ENCODE measurements at regions not wholly inside any gene's neighbourhood (a gene's known extent, or its start where the extent isn't known, plus 50 kb on each side); places are given as distances from the start of the nearest gene placed in this dataset.

DNA sequence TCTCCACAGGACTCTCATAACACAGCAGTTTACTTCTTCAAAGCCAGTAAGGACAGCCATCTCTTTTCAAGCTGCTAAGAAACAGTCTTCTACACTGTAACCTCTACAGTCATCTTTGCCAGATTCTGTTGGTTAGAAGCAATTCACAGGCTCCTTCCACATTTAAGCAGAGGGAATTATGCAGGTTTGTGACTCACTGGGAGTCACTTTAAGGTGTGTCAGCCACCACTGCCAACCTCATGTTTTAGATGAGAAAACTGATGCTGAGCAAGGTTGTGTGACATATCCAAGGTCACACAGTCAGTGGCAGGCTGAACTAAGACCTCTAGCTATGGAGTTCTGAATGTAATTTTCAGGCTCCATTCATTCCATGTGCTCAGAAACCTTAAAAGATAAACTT lies 143.5 kb downstream of the QDPR start:
- DNase-seq: no peak
- intact Hi-C loops (cut with DNase I): no loop called here
- H3K36me3 ChIP-seq: no peaks in the 10 kb centered on the region
- no peaks in the 10 kb centered on the region for H3K27me3 ChIP-seq
- TF ChIP-seq, protein P1, sequence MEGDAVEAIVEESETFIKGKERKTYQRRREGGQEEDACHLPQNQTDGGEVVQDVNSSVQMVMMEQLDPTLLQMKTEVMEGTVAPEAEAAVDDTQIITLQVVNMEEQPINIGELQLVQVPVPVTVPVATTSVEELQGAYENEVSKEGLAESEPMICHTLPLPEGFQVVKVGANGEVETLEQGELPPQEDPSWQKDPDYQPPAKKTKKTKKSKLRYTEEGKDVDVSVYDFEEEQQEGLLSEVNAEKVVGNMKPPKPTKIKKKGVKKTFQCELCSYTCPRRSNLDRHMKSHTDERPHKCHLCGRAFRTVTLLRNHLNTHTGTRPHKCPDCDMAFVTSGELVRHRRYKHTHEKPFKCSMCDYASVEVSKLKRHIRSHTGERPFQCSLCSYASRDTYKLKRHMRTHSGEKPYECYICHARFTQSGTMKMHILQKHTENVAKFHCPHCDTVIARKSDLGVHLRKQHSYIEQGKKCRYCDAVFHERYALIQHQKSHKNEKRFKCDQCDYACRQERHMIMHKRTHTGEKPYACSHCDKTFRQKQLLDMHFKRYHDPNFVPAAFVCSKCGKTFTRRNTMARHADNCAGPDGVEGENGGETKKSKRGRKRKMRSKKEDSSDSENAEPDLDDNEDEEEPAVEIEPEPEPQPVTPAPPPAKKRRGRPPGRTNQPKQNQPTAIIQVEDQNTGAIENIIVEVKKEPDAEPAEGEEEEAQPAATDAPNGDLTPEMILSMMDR (IDR thresholded peaks at IDR 0.05): no peak
- H3K9me3 ChIP-seq: no peaks in the 10 kb centered on the region
- no peak overlapping the region for H3K4me3 ChIP-seq
- no peaks in the 10 kb centered on the region for H3K4me1 ChIP-seq
- no peak for ATAC-seq
- H3K27ac ChIP-seq: no peak overlapping the region

DNA sequence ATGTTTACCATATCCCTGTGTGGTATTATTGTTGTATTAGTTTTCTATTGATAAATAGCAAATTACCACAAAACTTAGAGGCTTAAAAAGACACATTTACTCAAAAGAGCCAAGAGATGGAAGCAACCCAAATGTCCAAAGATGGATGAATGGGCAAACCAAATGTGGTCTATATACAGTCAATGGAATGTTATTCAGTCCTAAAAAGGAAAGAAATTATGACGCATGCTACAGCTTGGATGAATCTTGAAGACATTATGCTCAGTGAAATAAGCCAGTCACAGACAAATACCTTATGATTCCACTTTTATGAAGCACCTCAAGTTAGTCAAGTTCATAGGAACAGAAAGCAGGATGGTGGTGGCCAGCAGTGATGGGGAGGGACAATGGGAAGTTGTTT lies 144.7 kb downstream of the QDPR start:
- ATAC-seq (peak; percentile 36), DNase-seq (no peak)
- Histone ChIP-seq H3K9me3 (no peaks in the 10 kb centered on the region), H3K4me1 (no peaks in the 10 kb centered on the region), H3K27me3 (no peaks in the 10 kb centered on the region), H3K36me3 (no peaks in the 10 kb centered on the region), H3K27ac (no peak overlapping the region), H3K4me3 (no peak overlapping the region)
- intact Hi-C loops (cut with DNase I): no loop called here
- TF ChIP-seq, protein P1 (IDR thresholded peaks at IDR 0.05): no peak

DNA sequence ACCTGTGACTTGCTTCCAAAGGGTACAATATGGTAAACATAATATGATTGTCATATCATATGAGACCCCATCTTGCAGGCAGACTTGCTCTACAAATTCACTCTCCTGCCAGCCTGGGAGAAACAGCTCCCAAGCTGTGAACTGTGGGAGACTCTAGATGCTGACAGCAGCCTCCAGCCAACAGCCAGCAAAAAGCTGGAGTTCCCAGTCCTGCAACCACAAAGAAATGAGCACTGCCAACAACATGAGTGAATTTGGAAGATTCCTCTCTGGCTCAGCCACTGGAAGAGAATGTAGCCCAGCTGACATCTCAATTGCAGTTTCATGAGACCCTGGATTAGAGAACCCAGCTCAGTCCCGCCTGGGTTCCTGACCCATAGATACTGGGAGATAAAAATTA lies 145.4 kb downstream of the QDPR start:
- TF ChIP-seq, protein P1 (IDR thresholded peaks at IDR 0.05): no peak
- peak; percentile 71 for ATAC-seq
- no peak overlapping the region for H3K4me3 ChIP-seq
- no peaks in the 10 kb centered on the region for H3K36me3 ChIP-seq
- no peaks in the 10 kb centered on the region for H3K9me3 ChIP-seq
- DNase-seq: peak in 2 of 4 donors; percentile 21 to 45
- no peak overlapping the region for H3K27ac ChIP-seq
- H3K4me1 ChIP-seq: no peaks in the 10 kb centered on the region
- H3K27me3 ChIP-seq: no peaks in the 10 kb centered on the region
- intact Hi-C loops (cut with DNase I): no loop called here

DNA sequence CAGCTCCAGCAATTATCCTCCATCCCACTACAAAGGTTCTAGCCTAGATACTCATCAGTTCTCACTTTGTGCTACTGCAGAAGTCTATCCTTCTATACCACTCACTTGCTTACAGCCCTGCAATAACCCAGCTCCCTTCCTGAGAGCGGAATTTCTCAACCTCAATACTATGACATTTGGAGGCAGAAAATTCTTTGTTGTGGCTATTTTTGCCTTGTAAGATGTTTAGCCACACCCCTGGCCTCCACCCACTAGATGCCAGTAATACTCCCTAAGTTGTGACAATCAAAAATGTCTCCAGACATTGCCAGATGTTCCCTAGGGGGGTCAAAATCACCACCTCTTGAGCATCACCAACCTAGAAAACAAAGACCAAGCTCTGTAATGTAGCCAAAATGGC lies 149.5 kb downstream of the QDPR start:
- Histone ChIP-seq H3K36me3 (no peaks in the 10 kb centered on the region), H3K4me1 (no peaks in the 10 kb centered on the region), H3K27ac (no peak overlapping the region), H3K27me3 (no peaks in the 10 kb centered on the region), H3K9me3 (no peaks in the 10 kb centered on the region), H3K4me3 (no peak overlapping the region)
- ATAC-seq: no peak
- intact Hi-C loops (cut with DNase I): no loop called here
- DNase-seq: no peak
- TF ChIP-seq, protein P1 (IDR thresholded peaks at IDR 0.05): no peak

DNA sequence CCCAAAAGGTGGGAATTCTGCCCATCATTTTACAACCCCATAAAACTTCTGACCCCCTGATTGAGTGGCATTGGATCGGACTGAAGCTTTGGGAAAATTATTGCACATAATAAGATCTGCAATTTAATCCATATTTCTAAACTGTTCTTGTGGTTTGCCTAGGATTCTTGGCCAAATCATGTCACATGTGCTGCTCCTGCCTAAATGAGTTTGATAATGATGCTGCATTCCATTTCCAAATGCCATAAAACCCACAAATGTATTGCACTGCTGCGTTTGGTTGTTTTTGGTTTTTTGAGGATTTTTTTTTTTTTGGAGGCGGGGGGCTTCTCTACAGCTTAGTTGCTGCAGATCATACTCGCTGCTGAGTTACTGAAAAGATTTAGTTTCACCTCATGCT lies 153.6 kb downstream of the QDPR start:
- TF ChIP-seq, protein P1 (IDR thresholded peaks at IDR 0.05): no peak
- H3K4me1 ChIP-seq: no peaks in the 10 kb centered on the region
- ATAC-seq (no peak), DNase-seq (no peak)
- no peaks in the 10 kb centered on the region for H3K36me3 ChIP-seq
- intact Hi-C loops (cut with DNase I): no loop called here
- H3K27ac ChIP-seq: no peak overlapping the region
- no peaks in the 10 kb centered on the region for H3K9me3 ChIP-seq
- H3K27me3 ChIP-seq: no peaks in the 10 kb centered on the region
- H3K4me3 ChIP-seq: no peak overlapping the region
